ENCODE measurements at regions not wholly inside any gene's neighbourhood (a gene's known extent, or its start where the extent isn't known, plus 50 kb on each side); places are given as distances from the start of the nearest gene placed in this dataset.
A peak's percentile ranks its signal among the peaks of the same experiment; 100 is the strongest.
"Not testable (repeated sequence)": the region's sequence is repeated elsewhere in the genome, so short reads cannot be mapped to it uniquely, and the experiment has no call there.

DNA sequence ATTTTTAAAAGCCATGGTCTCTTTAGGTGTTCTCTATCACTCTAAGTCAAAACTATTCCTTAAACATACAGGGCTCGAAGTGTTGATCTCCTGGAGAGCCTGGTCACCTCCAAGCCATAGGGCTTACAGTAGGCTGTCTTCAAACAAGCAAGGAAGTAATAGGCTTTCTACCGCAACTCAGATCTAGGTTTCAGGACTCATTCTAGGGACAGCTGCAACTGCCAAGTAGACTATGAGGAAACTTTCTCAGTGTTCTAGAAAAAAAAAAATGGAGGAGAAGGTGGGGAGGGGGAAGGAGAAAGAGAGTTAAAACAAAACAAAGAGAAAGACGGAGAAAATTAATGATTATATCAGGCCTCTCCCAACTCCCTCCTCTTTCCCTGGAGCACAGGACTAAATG lies 106.9 kb upstream of the ETV6 start:
- Histone ChIP-seq H3K9me3 (no peaks in the 10 kb centered on the region), H3K36me3 (no peaks in the 10 kb centered on the region), H3K27ac (replicated peaks in 1 of 4) (peak overlapping the region in 1 of 4 donors; percentile 26), H3K4me3 (no peak overlapping the region), H3K27me3 (no peaks in the 10 kb centered on the region), H3K4me1 (peaks cover 12 to 50% (median 43%) of the 10 kb centered on the region in 4 donors)
- WGBS, result 65% methylated on average over 3 of the region's 3 CpGs
- no peak for DNase-seq (ENCODE audit: extremely low spot score)
- intact Hi-C loops (cut with DNase I), result no loop called here
- TF ChIP-seq, protein P1, sequence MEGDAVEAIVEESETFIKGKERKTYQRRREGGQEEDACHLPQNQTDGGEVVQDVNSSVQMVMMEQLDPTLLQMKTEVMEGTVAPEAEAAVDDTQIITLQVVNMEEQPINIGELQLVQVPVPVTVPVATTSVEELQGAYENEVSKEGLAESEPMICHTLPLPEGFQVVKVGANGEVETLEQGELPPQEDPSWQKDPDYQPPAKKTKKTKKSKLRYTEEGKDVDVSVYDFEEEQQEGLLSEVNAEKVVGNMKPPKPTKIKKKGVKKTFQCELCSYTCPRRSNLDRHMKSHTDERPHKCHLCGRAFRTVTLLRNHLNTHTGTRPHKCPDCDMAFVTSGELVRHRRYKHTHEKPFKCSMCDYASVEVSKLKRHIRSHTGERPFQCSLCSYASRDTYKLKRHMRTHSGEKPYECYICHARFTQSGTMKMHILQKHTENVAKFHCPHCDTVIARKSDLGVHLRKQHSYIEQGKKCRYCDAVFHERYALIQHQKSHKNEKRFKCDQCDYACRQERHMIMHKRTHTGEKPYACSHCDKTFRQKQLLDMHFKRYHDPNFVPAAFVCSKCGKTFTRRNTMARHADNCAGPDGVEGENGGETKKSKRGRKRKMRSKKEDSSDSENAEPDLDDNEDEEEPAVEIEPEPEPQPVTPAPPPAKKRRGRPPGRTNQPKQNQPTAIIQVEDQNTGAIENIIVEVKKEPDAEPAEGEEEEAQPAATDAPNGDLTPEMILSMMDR (IDR thresholded peaks at IDR 0.05), result no peak
- TF ChIP-seq POLR2A (IDR thresholded peaks at IDR 0.05; ENCODE audit: low read depth) (no peak), EP300 (IDR thresholded peaks at IDR 0.05) (no peak), POLR2AphosphoS5 (IDR thresholded peaks at IDR 0.05) (no peak)

DNA sequence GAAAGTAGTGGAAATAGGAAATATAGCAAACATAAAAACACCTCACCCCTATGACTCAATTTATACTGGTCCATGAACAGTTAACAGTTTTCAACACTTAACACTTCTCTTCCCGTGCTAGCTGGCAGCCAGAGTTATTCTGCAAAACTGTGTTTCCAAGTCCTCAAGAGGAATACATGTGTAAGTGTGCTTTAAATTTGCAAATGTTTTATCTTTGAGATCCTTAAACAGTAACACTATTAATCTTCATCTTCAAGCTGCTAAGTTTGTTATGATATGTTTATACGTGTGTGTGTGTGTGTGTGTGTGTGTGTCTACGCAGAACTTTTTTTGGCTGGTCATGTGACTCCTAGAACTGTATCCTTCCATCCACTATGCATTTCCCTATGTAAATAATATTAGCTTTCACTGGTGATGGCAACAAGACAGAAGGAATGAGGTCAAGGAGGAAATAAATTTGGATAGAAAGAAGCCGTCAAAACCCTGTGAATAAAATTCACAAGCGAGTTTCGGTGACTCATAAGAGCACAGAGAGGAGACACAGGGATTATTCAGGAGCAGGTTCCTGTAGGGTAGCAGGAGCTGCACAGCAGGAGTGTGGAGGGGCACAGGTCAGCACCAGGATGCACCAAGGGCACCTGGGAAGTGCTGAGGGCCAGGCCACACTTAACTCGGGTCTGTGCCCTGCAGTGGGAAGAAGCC lies 105.9 kb upstream of the ETV6 start:
- Histone ChIP-seq H3K36me3 (no peaks in the 10 kb centered on the region), H3K27me3 (no peaks in the 10 kb centered on the region), H3K27ac (replicated peaks in 1 of 4) (peak overlapping the region in 1 of 4 donors; percentile 21), H3K9me3 (no peaks in the 10 kb centered on the region), H3K4me3 (no peak overlapping the region), H3K4me1 (peaks cover 12 to 50% (median 43%) of the 10 kb centered on the region in 4 donors)
- TF ChIP-seq POLR2A (IDR thresholded peaks at IDR 0.05; ENCODE audit: low read depth) (no peak), EP300 (IDR thresholded peaks at IDR 0.05) (no peak)
- WGBS, result 32% methylated on average over 7 of the region's 7 CpGs
- intact Hi-C loops (cut with DNase I), result no loop called here
- DNase-seq (ENCODE audit: extremely low spot score), result no peak

DNA sequence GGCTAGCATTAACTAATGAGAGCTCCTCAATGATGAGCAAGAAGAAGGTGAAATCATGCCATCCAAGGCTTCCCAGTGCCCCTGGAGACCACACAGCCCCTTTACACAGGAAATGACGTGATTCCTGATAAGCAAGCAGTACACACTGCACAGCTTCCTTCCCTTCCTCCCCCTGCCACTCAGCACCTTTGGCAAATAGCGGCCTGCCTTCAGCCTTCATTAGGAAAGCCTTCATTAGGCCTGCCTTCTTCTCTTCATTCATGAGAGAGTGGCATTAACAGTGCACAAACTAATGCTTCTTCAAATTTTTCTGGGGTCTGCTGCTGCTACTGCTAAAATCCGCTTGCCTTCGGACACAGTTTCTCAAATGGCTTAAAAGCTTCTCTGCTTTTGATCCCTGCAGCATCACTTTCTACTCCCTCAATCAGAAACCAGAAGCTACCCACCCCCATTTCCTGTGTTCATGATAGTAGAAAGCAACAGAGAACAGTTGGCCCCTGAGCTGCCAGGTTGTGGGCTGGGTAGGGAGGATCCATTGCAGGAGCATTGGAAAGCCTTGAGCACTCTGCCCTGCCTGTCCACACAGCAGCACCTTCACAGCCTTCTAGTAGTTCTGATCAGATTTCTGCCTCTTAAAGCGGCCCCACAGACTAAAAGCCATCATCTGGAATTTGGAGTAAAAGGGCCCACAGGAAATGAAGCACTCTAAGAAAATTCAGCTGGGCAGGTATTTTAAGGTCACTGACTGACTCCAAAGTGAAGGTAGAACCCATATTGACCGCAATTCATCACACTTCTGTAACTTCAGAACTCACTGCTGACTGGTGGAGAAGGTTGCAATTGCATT lies 103.8 kb upstream of the ETV6 start:
- Histone ChIP-seq H3K27ac (replicated peaks in 1 of 4) (peak overlapping the region in 1 of 4 donors; percentile 69), H3K4me3 (no peak overlapping the region), H3K9me3 (no peaks in the 10 kb centered on the region), H3K4me1 (peaks cover 12 to 50% (median 43%) of the 10 kb centered on the region in 4 donors), H3K36me3 (no peaks in the 10 kb centered on the region), H3K27me3 (no peaks in the 10 kb centered on the region)
- WGBS, result 67% methylated on average over 5 of the region's 6 CpGs
- intact Hi-C loops (cut with DNase I), result no loop called here
- DNase-seq (ENCODE audit: extremely low spot score), result no peak
- TF ChIP-seq POLR2AphosphoS5 (IDR thresholded peaks at IDR 0.05), result no peak
- TF ChIP-seq, protein P1 (IDR thresholded peaks at IDR 0.05), result no peak

DNA sequence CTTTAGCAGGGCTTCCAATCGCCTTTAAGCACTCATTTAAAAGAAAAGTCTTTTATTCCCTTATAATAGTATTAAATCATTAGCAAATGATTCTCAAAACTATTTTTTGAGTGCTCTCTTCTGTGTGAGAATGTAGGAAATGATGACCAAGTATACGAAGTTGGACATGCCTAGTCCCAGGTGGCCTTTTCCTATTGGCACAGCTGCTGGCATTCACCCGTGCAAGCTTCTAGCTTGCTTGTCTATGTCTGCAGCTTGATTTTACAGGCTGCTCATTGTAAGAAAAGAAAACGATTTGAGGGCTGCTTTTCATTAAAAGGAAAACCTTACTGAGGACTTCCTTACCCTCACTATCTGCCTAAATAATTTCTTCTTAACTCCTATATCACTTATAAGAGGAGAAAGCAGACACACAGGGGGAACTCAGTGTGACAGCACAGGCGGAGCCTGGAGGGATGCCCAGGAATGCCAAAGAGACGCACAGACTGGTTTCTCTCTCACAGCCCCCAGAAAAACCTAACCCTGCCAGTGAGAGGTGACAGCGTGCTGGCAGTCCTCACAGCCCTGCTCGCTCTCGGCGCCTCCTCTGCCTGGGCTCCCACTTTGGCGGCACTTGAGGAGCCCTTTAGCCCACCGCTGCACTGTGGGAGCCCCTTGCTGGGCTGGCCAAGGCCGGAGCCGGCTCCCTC lies 102.7 kb upstream of the ETV6 start:
- intact Hi-C loops (cut with DNase I), result not testable (repeated sequence)

DNA sequence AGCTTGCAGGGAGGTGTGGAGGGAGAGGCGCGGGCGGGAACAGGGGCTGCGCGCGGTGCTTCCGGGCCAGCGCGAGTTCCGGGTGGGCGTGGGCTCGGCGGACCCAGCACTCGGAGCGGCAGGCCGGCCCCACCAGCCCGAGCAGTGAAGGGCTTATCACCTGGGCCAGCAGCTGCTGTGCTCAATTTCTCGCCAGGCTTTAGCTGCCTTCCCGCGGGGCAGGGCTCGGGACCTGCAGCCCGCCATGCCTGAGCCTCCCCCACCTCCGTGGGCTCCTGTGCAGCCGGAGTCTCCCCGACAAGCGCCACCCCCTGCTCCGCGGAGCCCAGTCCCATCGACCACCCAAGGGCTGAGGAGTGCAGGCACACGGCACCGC lies 102.2 kb upstream of the ETV6 start:
- WGBS, result no CpG with 5 or more reads among the region's 31 CpGs
- intact Hi-C loops (cut with DNase I); H3K9me3 ChIP-seq; H3K36me3 ChIP-seq; H3K27me3 ChIP-seq; DNase-seq (ENCODE audit: extremely low spot score): not testable (repeated sequence)
- H3K4me3 ChIP-seq, result peak overlapping the region; percentile 16 to 65 (median 26)
- H3K4me1 ChIP-seq, result peaks cover 12 to 50% (median 43%) of the 10 kb centered on the region in 4 donors
- H3K27ac ChIP-seq (replicated peaks in 1 of 4), result peak overlapping the region in 3 of 4 donors; percentile 36 to 69 (median 56)

More for the DNA sequence above, 102.7 kb upstream of the ETV6 start:
- Histone ChIP-seq H3K4me1 (peaks cover 12 to 50% (median 43%) of the 10 kb centered on the region in 4 donors), H3K27ac (replicated peaks in 1 of 4) (peak overlapping the region in 3 of 4 donors; percentile 36 to 69 (median 56)), H3K4me3 (peak overlapping the region; percentile 16 to 65 (median 26))
- H3K36me3 ChIP-seq; DNase-seq (ENCODE audit: extremely low spot score); H3K27me3 ChIP-seq; H3K9me3 ChIP-seq: not testable (repeated sequence)
- WGBS, result 59% methylated on average over 10 of the region's 14 CpGs

DNA sequence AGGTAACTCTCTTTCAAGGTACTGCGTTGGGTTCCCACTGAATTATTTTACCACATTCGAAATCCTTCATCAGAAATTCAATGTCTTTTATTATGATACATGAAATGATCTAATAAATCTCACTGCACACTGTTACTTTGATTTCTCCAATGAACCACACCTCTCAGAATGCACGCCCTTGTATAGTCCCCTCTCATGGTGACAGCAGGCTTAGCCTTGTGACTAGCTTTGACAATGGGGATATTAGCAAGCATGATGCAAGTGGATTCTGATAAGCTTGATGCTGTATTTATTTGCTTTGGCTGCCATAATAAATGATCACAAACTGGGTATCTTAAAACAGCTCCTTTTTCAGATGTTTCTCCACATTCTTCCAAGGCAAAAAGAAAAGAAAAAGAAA lies 100.4 kb upstream of the ETV6 start:
- TF ChIP-seq, protein P1 (IDR thresholded peaks at IDR 0.05), result no peak
- no peak for TF ChIP-seq EP300 (IDR thresholded peaks at IDR 0.05)
- TF ChIP-seq POLR2AphosphoS5 (IDR thresholded peaks at IDR 0.05), result no peak
- no peak for TF ChIP-seq POLR2A (IDR thresholded peaks at IDR 0.05; ENCODE audit: low read depth)
- intact Hi-C loops (cut with DNase I), result no loop called here
- no peaks in the 10 kb centered on the region for H3K9me3 ChIP-seq
- no peak overlapping the region for H3K27ac ChIP-seq (replicated peaks in 1 of 4)
- no peak for DNase-seq (ENCODE audit: extremely low spot score)
- peaks cover 12 to 39% (median 31%) of the 10 kb centered on the region in 4 donors for H3K4me1 ChIP-seq
- WGBS, result 85% methylated on average over 3 of the region's 3 CpGs
- no peak overlapping the region for H3K4me3 ChIP-seq
- no peaks in the 10 kb centered on the region for H3K27me3 ChIP-seq
- no peaks in the 10 kb centered on the region for H3K36me3 ChIP-seq
